GM18499 (cell line): ENCODE measurements at regions not wholly inside any gene's neighbourhood (a gene's known extent, or its start where the extent isn't known, plus 50 kb on each side); places are given as distances from the start of the nearest gene placed in this dataset.
"Not testable (repeated sequence)": the region's sequence is repeated elsewhere in the genome, so short reads cannot be mapped to it uniquely, and the experiment has no call there.

Source experiments
- ATAC-seq: cut with Tn5 transposase; IDR thresholded peaks from one replicate; pipeline ENCODE4 v1.9.1; 2021; ENCODE audit warnings: moderate number of reproducible peaks; ENCODE audit not compliant: insufficient read depth, unreplicated experiment

GRCh38 chr9:26263478-26263877, 585.2 kb upstream of the TUSC1 start:
- no peak for ATAC-seq

- no peak for ATAC-seq
Measured at GRCh38 chr9:26262421-26263107, 584.3 kb upstream of the TUSC1 start.

- no peak for ATAC-seq
Measured at GRCh38 chr9:26261503-26262330, 583.5 kb upstream of the TUSC1 start.

GRCh38 chr9:26260238-26260637, 582.0 kb upstream of the TUSC1 start:
- no peak for ATAC-seq

- no peak for ATAC-seq
Measured at GRCh38 chr9:26247861-26248260, 569.6 kb upstream of the TUSC1 start.

- ATAC-seq: no peak
Measured at GRCh38 chr9:26244661-26245451, 566.6 kb upstream of the TUSC1 start.

- ATAC-seq: no peak
Measured at GRCh38 chr9:26243726-26244125, 565.5 kb upstream of the TUSC1 start.

GRCh38 chr9:26243029-26243697, 564.9 kb upstream of the TUSC1 start:
- no peak for ATAC-seq

- no peak for ATAC-seq
Measured at GRCh38 chr9:26240020-26240419, 561.8 kb upstream of the TUSC1 start.

- no peak for ATAC-seq
Measured at GRCh38 chr9:26237256-26237655, 559.0 kb upstream of the TUSC1 start.

- no peak for ATAC-seq
Measured at GRCh38 chr9:26234865-26235264, 556.6 kb upstream of the TUSC1 start.

- no peak for ATAC-seq
Measured at GRCh38 chr9:26231391-26231790, 553.1 kb upstream of the TUSC1 start.

- no peak for ATAC-seq
Measured at GRCh38 chr9:26229324-26230054, 551.2 kb upstream of the TUSC1 start.

GRCh38 chr9:26228273-26228672, 550.0 kb upstream of the TUSC1 start:
- ATAC-seq: no peak

- ATAC-seq: no peak
Measured at GRCh38 chr9:26221290-26221689, 543.0 kb upstream of the TUSC1 start.

GRCh38 chr9:26220367-26220766, 542.1 kb upstream of the TUSC1 start:
- ATAC-seq: no peak

GRCh38 chr9:26219961-26220360, 541.7 kb upstream of the TUSC1 start:
- ATAC-seq: no peak

- ATAC-seq: no peak
Measured at GRCh38 chr9:26216702-26217101, 538.5 kb upstream of the TUSC1 start.

GRCh38 chr9:26214713-26215444, 536.6 kb upstream of the TUSC1 start:
- not testable (repeated sequence) for ATAC-seq
